HG03280 (cell line): ENCODE measurements at regions not wholly inside any gene's neighbourhood (a gene's known extent, or its start where the extent isn't known, plus 50 kb on each side); places are given as distances from the start of the nearest gene placed in this dataset.
A peak's percentile ranks its signal among the peaks of the same experiment; 100 is the strongest.

ENCODE experiments used
- ATAC-seq: cut with Tn5 transposase; IDR thresholded peaks from one replicate; pipeline ENCODE4 v1.9.1; 2021; ENCODE audit warnings: mild to moderate bottlenecking, moderate library complexity; ENCODE audit not compliant: unreplicated experiment

DNA sequence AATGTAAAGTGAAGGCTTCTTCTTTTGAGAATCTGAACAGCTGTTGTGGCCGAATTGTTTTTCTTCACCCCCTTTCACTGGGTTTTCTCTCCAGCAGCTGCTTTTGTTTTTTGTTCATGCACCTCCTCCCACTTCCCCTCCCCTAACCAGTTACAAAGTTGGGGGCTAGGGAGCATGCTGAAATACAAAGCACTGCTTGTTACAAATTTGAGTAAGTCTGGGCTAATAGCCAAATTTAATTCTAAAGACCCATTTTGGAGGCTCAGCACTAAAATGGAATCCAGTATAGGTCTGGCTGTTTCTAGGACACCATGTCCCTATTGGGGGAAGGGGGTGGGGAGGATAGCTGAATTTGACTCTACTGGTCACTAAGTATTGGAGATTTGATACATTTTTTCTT, 89.2 kb upstream of the GPM6B start:
- ATAC-seq = no peak

DNA sequence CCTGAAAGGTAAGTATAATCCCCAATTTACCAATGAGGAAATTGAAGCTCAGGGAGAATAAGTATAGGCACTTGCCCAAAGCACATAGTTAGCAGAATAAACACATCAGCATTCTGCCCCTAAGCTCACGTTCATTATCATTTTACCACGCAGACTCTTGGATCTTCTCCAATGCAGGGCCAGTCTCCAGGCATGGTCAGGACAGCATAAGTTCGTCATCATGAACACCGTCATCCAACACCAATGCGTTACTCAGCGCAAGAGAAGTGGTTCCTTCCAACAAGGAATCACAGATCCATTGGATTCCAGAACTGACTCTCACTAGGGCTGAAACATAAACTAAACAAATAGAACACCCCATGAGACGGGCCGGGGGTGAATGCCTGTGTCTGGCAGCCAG, 86.5 kb upstream of the GPM6B start:
- no peak for ATAC-seq

DNA sequence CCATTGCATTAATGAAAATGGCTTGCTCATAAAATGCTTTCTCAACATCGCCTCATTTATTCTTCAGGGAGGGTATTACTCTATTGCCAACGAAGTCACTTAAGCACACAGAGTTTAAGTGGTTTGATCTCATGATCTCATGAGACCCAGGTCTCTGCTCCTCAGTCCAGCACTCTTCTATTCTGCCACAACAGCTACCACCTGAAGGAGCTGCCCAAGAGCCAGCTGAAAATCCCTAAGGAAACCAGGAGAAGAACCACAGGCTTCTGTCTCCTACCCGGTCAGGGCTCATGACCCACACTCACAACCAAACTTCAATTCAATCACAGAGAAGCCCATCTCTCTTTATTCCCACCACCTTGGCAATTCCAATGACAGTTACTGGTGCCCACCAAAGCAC, 85.5 kb upstream of the GPM6B start:
- ATAC-seq = no peak

DNA sequence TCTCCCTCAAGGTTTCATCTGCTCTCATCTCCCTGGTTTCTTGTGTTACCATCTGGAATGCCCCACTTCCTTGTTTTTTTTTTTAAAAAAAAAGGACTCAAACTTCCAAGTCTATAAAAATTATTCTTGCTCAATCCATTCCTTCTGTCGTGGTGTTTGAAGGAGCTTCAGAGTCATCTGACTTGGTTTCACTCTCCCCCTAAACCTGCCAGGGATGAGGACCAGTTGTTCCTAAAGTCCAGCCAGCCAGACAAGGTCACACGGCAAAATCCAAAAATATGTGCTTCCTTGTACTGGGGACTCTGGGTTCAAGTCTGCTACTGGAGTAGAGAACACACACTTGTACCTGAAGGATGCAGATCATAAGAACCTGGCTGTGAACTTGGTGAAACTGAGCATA, 84.5 kb upstream of the GPM6B start:
- ATAC-seq = no peak

DNA sequence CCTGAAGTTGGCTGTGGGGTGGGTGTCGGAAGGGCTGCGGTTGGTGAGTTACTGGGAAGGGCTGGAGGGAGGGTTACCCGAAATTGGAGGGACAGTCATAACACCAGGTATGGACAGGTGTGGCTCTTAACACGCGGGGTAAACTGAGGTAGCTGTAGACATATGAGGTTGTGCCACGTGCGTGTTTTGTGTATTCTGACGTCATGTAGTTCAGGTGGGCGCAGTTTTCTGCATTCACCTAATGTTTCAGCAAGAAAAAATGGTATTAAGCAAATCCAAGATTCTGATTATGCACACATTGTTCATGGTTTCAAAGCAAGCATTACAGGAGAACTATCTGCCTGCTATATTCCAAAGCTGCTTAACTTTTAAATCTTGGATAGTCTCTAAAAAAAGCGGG, 83.5 kb upstream of the GPM6B start:
- no peak for ATAC-seq

DNA sequence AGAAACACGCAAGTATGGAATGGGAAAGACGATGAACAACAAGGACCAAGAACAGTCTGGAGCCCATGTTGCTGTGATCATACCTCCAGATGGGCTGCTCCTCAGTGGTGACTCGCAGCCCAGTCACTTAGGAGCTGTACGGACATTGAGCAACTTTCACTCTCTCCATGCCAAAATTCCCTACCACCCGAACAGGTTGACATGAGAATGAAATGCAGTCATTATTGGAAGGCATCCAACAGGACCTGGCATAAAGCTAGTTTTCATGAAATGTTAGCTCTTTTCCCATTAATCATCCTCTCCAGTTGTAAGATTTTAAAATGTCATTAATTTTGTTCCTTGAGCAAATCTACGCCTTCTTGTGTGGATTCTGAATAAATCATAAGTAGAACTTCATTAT, 82.7 kb upstream of the GPM6B start:
- no peak for ATAC-seq

DNA sequence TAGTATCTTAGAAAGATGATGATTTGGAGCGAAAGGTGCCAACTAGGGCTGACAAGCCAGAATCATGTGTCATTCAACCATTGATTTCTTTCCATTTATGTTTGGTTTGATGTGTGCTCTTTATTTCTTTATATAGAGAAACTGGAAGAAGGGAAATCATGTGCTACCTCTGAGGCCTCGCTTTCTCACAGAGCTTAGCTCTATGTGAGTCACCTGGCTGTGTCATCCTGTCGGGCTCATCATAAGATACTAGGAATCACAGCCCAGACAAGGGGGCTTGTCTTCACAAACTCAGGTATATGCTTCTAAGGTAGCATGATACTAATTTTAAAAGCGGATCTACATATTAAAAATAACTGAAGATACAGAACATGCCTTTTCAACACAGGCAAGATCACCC, 81.7 kb upstream of the GPM6B start:
- ATAC-seq = no peak

DNA sequence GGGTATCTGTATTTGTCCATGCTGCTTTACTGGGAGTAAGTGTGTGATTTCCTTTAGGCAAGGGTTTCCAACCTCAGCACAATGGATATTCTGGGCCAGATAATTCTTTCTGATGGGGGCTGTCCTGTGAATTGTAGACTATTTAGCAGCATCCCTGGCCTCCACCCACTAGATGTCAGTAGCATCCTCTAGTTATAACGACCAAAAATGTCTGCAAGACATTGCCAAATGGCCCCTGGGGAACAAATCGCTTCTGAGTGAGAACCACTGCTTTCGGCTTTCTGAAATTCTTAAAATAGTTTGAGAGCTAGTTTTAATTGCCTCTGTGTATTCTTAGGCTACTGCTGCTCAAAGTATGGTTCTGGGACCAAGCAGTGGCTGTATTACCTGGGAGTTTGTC, 81.2 kb upstream of the GPM6B start:
- peak; percentile 57 for ATAC-seq

DNA sequence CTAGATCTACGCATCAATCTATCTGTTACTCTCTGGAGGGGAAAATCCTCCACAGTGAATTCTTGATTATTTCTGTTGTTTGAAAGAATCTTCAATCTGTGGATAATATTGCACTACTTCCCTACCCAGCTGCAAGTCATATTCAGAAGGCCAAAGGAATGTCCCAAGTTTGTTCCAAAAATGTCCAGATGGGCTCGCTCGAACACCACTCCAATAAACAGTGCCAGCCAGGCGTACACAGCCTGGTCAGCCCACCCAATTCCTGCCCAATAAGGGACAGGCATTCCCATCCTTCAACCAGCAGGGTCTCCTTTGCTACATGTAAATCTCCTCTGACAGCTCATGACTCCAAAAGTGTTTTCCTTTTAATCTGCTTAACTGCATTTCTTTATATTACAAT, 80.7 kb upstream of the GPM6B start:
- ATAC-seq = no peak

DNA sequence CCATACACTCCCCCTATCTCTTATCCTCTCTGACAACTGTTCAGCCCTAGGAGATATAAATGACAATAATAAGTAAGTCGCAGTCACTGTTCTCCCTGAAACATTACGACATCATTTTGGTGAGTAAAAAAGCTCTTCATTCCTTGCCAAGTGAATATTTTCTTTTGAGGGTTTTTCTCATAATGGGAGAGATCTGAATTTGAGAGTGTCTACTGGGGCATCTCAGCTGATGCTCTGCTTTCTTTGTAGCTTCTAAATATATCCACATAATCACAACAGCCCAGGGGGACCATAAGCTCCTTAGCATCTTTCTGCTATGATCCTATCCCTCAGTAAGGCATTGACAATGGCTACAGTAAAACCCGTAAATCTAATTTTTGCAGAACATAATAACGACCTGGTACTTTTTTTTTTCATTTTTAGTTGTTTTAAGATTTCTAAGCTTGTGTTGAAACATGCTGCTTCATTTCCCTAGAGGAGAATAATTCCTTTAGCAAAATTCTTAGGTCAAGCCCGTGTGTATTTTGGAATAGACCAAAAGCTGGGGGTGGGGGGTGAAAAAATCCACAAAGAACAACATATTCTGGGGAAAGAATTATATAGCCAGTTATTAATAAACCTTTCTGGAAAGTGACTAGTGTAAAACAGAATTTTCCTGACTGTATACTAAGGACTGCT, 78.1 kb upstream of the GPM6B start:
- no peak for ATAC-seq

DNA sequence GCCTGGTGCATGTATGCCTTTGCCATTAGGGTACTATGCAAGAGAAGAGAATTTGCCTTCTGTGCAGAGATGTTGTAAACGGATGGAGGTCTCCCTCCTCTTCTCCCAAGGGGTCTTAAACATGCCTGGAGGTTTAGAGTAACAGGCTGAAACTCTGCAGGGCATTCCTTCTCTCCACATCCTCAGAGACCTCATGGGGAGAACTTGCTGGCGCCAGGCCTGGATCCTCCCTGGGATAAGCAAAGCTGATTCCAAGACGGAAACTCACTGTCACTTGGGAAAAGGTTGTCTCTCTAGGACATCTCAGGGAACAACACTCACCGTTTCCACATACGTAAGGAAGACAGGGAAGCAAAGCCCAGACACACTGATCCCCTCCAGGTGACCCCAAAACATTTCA, 76.9 kb upstream of the GPM6B start:
- ATAC-seq = no peak

DNA sequence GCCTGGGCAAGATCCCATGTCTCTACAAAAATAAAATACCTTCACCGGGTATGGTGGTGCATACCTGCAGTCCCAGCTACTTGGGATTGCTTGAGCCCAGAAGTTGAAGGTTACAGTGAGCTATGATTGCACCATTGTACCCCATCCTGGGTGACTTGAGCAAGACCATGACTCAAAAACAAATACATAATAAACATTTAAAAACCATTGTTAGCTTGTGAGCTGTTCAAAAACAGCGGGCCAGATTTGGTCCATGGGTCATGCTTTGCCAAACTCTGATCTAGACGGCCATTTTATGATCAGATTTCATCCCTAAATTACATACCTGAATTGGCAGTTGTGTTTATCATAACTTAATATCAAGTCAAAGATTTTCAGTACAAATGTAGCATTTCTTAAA, 76.0 kb upstream of the GPM6B start:
- ATAC-seq = no peak

DNA sequence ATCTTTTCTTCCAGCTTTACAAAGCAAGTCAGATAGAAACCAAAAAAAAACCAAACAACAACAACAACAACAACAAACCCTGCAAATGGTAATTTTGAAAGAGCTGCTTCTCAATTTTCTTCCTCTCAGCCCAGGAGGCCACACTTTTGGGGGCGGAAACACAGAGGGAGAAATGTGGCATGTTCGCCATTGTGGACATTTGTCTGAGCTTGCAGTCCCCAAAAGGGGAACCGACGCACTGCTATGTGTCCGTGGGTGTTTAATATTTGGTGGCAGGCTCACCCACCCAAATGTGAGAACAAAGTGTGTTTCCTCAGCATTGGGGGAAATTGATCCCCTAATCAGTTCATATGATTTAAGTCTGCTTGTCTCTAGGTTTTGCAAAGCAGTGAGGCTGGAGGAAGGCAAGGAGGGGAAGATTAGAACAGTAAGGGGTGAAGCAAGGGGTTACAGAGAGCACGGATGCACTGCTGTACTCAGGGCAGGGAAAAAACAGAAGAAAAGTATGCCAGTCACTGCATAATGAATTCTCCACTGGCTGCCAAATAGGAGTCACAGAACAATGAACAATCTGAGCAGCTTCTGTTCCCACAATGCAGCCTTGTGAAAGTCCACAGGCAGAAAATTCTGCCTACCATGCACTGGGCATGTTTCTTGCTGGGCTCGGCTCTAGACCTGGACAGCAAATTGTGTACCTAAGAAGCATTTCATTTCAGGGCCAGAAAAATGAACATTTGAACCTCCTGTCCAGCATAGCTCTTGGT, 74.7 kb upstream of the GPM6B start:
- ATAC-seq = no peak

DNA sequence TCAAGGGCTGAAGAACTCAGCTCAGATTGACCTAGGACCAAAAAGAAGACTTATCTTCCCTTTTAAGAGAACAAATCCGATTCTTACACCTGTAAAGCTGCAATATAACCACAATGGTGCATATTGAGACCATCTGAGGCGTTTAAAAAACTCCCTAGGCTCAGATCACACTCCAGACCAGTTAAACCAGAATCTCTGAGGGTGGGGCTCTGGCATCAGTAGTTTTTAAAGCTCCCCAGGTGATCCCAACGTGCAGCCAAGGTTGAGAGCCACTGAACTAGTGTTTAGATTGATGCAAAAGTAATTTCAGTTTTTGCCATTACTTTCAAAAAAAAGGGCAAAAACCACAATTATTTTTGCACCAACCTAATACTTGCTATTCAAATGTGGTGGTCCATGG, 73.9 kb upstream of the GPM6B start:
- no peak for ATAC-seq

DNA sequence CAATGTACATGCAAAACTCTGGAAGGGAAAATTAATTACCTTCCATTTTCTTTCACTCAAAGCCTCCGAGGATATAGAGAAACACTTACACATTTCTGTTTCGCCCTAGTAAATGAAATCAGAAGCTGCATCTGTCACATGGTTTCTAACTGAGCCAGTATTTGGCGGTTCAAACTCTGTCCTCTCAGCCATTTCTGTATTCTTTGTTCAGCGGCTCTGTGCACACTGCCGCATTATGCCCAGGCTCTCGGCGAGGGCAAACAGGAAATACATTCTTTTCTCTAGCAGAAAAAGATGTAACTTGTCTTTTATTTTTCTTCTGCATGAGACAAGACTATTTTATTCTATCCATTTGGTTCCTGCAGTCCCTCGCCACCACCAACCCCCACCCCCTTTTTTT, 71.4 kb upstream of the GPM6B start:
- ATAC-seq = no peak

DNA sequence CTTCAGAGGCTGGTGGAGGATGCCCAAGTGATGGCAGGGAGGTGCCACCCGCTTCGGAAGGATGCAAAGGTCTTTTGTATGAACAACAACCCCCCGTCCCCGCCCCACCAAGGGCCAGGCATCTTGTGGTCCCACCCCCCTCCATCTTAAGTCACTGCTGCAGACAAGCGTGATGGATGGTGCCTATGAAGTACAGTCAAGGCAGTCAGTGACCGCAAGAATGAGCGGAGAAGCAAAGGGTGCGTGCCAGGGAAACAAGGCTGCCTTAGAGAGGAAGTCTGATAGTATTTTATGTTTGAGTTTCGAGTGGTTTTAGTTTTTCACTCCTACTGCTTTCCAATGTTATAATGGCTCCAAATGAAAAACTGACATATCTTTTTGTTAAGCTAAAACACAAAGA, 68.7 kb upstream of the GPM6B start:
- ATAC-seq = no peak

DNA sequence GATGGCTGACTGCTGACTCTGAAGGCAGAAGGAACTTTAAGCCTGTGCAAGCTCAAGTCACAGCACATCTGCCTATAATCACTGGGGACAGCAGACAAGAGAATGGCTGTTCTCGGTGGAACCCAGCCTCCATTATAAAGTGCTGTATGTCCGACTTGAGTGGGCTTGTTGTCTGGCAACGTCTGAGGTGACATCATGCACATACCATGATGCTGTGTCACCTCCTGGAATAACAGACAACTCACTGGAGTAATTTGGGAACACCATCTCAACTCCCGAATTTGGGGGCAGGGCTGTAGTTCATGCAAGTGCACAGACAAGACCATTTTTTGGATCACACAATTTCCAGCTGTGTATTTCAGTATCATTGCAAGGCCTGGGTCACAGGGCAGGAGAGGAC, 59.8 kb upstream of the GPM6B start:
- no peak for ATAC-seq

DNA sequence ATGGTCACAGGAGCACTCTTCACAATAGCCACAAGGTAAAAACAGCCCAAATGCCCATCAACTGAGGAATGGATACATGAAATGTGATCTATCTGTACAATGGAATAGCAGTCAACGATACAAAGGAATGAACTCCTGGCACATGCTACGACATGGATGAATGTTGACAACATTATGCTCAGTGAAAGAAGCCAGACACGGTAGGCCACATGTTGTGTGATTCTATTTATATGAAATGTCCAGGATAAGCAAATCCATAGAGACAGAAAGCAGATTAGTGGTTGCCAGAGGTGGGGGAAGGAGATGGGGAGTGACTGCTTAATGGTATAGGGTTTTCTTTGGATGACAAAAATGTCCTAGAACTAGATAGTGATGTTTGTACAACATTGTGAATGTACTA, 58.7 kb upstream of the GPM6B start:
- no peak for ATAC-seq

DNA sequence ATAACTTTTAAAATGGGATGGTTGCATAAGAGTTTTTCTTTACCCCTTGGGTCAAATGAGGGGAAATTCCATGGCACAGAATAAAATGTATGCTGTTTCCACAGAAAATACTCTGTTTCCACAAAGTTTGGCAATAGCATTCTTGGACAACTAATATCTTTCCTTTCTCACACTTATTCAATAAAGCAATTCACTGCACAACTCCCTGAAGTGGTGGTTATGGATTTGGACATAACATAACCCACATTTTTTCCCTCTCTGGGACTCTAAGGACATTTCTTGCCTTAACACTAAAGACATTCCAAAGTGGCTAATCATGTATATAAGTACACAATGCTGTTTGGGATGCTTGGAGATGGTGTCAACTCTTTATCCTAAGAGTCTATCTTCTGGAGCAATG, 51.7 kb upstream of the GPM6B start:
- no peak for ATAC-seq
